Esophagus muscularis mucosa (tissue), 4 donors: ENCODE measurements at regions not wholly inside any gene's neighbourhood (a gene's known extent, or its start where the extent isn't known, plus 50 kb on each side); places are given as distances from the start of the nearest gene placed in this dataset.

Experiments
- EP300 ChIP-seq: sonication (generic); formaldehyde crosslinking; IDR thresholded peaks from one replicate; pipeline ENCODE4 v1.6.1; 2017; ENCODE audit warnings: antibody characterized with exemption
- POLR2A ChIP-seq: fragments of 450-650 bp; IDR thresholded peaks from one replicate; pipeline ENCODE4 v1.6.1; 2017; ENCODE audit warnings: antibody characterized with exemption, moderate library complexity, mild to moderate bottlenecking, low read depth
- POLR2AphosphoS5 ChIP-seq, 2 donors: sonication (generic); formaldehyde crosslinking; IDR thresholded peaks; one replicate each; pipeline ENCODE4 v1.6.1; 2017; ENCODE audit warnings: antibody characterized with exemption in 2 of 2
- TF ChIP-seq, protein P1 (sequence below), 3 experiments: fragments of 200-600 bp in 2 of 3; fragments of 450-650 bp in 1 of 3; sonication (generic) in 2 of 3; IDR thresholded peaks; one replicate each; pipeline ENCODE4 v1.5.1; 2017 to 2019; ENCODE audit warnings: antibody characterized with exemption in 3 of 3, mild to moderate bottlenecking in 2 of 3, moderate library complexity in 1 of 3

DNA sequence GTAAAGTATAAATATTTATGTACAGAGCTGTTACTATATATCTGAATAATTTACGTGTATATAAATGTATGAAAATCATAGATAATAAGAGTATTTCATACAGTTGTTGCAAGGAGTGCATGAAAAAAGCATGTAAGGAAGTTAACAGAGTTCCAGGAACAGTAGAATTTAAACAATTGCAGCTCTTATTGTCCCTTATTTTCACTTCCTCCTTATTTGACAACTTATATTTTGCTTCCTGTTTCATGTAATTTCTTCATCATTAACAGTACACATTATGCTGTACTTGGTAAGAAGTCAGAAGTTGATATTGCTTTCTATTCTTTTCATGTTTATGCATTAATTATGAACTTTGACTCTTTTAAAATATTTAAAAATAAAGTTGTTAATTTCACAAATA is 681.5 kb downstream of the LRRIQ3 start:
- TF ChIP-seq, protein P1, sequence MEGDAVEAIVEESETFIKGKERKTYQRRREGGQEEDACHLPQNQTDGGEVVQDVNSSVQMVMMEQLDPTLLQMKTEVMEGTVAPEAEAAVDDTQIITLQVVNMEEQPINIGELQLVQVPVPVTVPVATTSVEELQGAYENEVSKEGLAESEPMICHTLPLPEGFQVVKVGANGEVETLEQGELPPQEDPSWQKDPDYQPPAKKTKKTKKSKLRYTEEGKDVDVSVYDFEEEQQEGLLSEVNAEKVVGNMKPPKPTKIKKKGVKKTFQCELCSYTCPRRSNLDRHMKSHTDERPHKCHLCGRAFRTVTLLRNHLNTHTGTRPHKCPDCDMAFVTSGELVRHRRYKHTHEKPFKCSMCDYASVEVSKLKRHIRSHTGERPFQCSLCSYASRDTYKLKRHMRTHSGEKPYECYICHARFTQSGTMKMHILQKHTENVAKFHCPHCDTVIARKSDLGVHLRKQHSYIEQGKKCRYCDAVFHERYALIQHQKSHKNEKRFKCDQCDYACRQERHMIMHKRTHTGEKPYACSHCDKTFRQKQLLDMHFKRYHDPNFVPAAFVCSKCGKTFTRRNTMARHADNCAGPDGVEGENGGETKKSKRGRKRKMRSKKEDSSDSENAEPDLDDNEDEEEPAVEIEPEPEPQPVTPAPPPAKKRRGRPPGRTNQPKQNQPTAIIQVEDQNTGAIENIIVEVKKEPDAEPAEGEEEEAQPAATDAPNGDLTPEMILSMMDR (IDR thresholded peaks at IDR 0.05): no peak
- TF ChIP-seq POLR2A (no peak), POLR2AphosphoS5 (IDR thresholded peaks at IDR 0.05) (no peak), EP300 (no peak)
